GM12878 (cell line): ENCODE measurements at regions not wholly inside any gene's neighbourhood (a gene's known extent, or its start where the extent isn't known, plus 50 kb on each side); places are given as distances from the start of the nearest gene placed in this dataset.

Experiments
- BCL11A ChIP-seq: IDR thresholded peaks from 2 replicates; pipeline ENCODE4 v1.6.1; 2011; ENCODE audit warnings: low read depth, low read length
- HCFC1 ChIP-seq: fragments of 150-350 bp; IDR thresholded peaks from 2 replicates; pipeline ENCODE4 v1.6.1; 2014; ENCODE audit warnings: low read length
- MYC ChIP-seq: IDR thresholded peaks from 2 replicates; pipeline ENCODE4 v1.6.1; 2011; ENCODE audit warnings: mild to moderate bottlenecking, low read length, moderate library complexity, inconsistent platforms; ENCODE audit not compliant: insufficient read depth, insufficient replicate concordance, insufficient read length, severe bottlenecking
- POLR2AphosphoS5 ChIP-seq: IDR thresholded peaks from 2 replicates; pipeline ENCODE4 v1.6.1; 2011; ENCODE audit warnings: mild to moderate bottlenecking, low read length, inconsistent platforms
- SIX5 ChIP-seq: IDR thresholded peaks from 2 replicates; pipeline ENCODE4 v1.6.1; 2011; ENCODE audit warnings: mild to moderate bottlenecking, low read depth, low read length, moderate library complexity; ENCODE audit not compliant: severe bottlenecking
- TF ChIP-seq, protein P1 (sequence below), 3 experiments: IDR thresholded peaks in 2 of 3; conservative IDR thresholded peaks in 1 of 3; 2 replicates each; pipeline ENCODE4 v1.5.1; 2011; ENCODE audit warnings: low read depth in 3 of 3, low read length in 3 of 3, mild to moderate bottlenecking in 3 of 3, control low read depth in 2 of 3, moderate library complexity in 2 of 3, inconsistent platforms in 1 of 3, mixed read lengths in 1 of 3; ENCODE audit not compliant: control insufficient read depth in 2 of 3, insufficient read depth in 1 of 3; ENCODE audit errors: extremely low read depth in 1 of 3
- TF ChIP-seq, protein P2 (sequence below): fragments of 450-650 bp; IDR thresholded peaks from 2 replicates; pipeline ENCODE4 v1.6.1; 2017; ENCODE audit warnings: low read depth, mild to moderate bottlenecking, moderate library complexity

DNA sequence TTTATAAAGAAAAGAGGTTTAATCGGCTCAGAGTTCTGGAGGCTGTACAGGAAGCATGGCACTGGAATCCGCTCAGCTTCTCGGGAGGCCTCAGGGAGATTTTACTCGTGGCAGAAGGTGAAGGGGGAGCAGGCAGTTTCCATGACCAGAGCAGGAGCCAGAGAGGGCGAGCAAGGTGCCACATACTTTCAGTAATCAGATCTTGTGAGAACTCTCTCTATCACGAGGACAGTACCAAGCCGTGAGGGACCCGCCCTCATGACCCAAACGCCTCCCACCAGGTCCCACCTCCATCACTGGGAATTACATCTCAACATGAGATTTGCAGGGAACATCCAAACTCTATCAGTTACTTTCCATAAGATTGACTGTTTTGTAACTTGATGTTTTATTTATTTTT lies 70.7 kb upstream of the SYN2 start:
- TF ChIP-seq, protein P1, sequence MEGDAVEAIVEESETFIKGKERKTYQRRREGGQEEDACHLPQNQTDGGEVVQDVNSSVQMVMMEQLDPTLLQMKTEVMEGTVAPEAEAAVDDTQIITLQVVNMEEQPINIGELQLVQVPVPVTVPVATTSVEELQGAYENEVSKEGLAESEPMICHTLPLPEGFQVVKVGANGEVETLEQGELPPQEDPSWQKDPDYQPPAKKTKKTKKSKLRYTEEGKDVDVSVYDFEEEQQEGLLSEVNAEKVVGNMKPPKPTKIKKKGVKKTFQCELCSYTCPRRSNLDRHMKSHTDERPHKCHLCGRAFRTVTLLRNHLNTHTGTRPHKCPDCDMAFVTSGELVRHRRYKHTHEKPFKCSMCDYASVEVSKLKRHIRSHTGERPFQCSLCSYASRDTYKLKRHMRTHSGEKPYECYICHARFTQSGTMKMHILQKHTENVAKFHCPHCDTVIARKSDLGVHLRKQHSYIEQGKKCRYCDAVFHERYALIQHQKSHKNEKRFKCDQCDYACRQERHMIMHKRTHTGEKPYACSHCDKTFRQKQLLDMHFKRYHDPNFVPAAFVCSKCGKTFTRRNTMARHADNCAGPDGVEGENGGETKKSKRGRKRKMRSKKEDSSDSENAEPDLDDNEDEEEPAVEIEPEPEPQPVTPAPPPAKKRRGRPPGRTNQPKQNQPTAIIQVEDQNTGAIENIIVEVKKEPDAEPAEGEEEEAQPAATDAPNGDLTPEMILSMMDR (IDR thresholded peaks at IDR 0.05 in 2 of 3, conservative IDR thresholded peaks at IDR 0.05 in 1 of 3; ENCODE audit: control insufficient read depth in 2 of 3, extremely low read depth in 1 of 3, insufficient read depth in 1 of 3, low read depth in 3 of 3, low read length in 3 of 3), result no peak
- no peak for TF ChIP-seq MYC
- TF ChIP-seq POLR2AphosphoS5, result no peak
- no peak for TF ChIP-seq BCL11A
- TF ChIP-seq SIX5, result no peak
- TF ChIP-seq, protein P2, sequence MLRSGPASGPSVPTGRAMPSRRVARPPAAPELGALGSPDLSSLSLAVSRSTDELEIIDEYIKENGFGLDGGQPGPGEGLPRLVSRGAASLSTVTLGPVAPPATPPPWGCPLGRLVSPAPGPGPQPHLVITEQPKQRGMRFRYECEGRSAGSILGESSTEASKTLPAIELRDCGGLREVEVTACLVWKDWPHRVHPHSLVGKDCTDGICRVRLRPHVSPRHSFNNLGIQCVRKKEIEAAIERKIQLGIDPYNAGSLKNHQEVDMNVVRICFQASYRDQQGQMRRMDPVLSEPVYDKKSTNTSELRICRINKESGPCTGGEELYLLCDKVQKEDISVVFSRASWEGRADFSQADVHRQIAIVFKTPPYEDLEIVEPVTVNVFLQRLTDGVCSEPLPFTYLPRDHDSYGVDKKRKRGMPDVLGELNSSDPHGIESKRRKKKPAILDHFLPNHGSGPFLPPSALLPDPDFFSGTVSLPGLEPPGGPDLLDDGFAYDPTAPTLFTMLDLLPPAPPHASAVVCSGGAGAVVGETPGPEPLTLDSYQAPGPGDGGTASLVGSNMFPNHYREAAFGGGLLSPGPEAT, result no peak
- no peak for TF ChIP-seq HCFC1
